ENCODE measurements at regions not wholly inside any gene's neighbourhood (a gene's known extent, or its start where the extent isn't known, plus 50 kb on each side); places are given as distances from the start of the nearest gene placed in this dataset.

- no peak for DNase-seq (ENCODE audit: low spot score)
- no peak overlapping the region for H3K4me3 ChIP-seq
- TF ChIP-seq CTCF (IDR thresholded peaks at IDR 0.05), result no peak
- no peak overlapping the region for H3K27ac ChIP-seq
Observed at GRCh38 chr3:117735481-117736101, 1026.0 kb downstream of the TUSC7 start.

- DNase-seq (ENCODE audit: low spot score), result no peak
- TF ChIP-seq CTCF (IDR thresholded peaks at IDR 0.05), result no peak
- Histone ChIP-seq H3K27ac (no peak overlapping the region), H3K4me3 (no peak overlapping the region)
Observed at GRCh38 chr3:117736846-117737245, 1027.3 kb downstream of the TUSC7 start.

GRCh38 chr3:117743993-117744392 lies 1034.4 kb downstream of the TUSC7 start:
- DNase-seq (ENCODE audit: low spot score), result no peak
- no peak overlapping the region for H3K4me3 ChIP-seq
- no peak overlapping the region for H3K27ac ChIP-seq
- no peak for TF ChIP-seq CTCF (IDR thresholded peaks at IDR 0.05)

GRCh38 chr3:117744935-117745334 lies 1035.4 kb downstream of the TUSC7 start:
- no peak overlapping the region for H3K27ac ChIP-seq
- H3K4me3 ChIP-seq, result no peak overlapping the region
- DNase-seq (ENCODE audit: low spot score), result no peak
- no peak for TF ChIP-seq CTCF (IDR thresholded peaks at IDR 0.05)

GRCh38 chr3:117745516-117745915 lies 1035.9 kb downstream of the TUSC7 start:
- Histone ChIP-seq H3K4me3 (no peak overlapping the region), H3K27ac (no peak overlapping the region)
- DNase-seq (ENCODE audit: low spot score), result no peak
- no peak for TF ChIP-seq CTCF (IDR thresholded peaks at IDR 0.05)

GRCh38 chr3:117746066-117746465 lies 1036.5 kb downstream of the TUSC7 start:
- Histone ChIP-seq H3K27ac (no peak overlapping the region), H3K4me3 (no peak overlapping the region)
- no peak for TF ChIP-seq CTCF (IDR thresholded peaks at IDR 0.05)
- no peak for DNase-seq (ENCODE audit: low spot score)

GRCh38 chr3:117748131-117748530 lies 1038.6 kb downstream of the TUSC7 start:
- TF ChIP-seq CTCF (IDR thresholded peaks at IDR 0.05), result no peak
- no peak for DNase-seq (ENCODE audit: low spot score)
- Histone ChIP-seq H3K27ac (no peak overlapping the region), H3K4me3 (no peak overlapping the region)

Measured in coronary artery (tissue), 2 donors.